Stimulated activated CD4-positive, alpha-beta T cell treated with anti-CD3 and anti-CD28 coated beads, Interleukin-1b, Interleukin-23, amount 100 ng/mL, for 24 hours (primary cell): ENCODE measurements at regions not wholly inside any gene's neighbourhood (a gene's known extent, or its start where the extent isn't known, plus 50 kb on each side); places are given as distances from the start of the nearest gene placed in this dataset.
"Not testable (repeated sequence)": the region's sequence is repeated elsewhere in the genome, so short reads cannot be mapped to it uniquely, and the experiment has no call there.

Experiments used
- DNase-seq, 4 experiments: peaks; one replicate each; pipeline ENCODE4 v3.0.0-alpha.2; 2020; ENCODE audit warnings: low read depth in 4 of 4, low spot score in 1 of 4

DNA sequence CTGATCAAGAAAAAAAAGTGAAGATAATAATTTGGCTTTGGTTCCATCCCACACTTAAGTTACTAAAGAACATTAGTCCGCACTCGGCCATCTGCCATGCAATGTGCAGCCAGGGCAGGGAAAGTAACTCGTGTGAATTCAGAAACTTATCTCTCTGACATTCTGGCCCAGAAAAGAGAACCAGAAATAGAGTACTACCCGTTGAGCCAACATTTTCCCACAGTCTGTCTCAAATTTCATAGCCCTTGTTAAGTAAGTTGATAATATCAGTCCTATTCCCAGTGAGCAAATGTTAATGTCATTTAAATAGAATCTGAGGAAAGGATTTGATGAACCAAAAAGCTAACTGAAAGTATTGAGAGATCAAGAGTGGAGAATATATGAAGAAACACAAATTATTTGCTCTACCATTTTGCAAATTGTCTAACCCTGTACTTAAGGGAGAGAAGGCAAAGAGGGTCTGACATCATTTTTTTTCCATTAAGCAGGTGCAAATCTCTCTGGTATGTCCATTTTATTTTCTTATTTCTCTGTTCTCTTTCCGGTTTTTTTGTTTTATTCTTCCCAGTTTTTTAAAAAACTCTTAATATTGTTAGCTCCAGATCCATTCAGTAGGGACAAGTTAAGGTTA is 156.3 kb downstream of the NDFIP2 start:
- no peak for DNase-seq

DNA sequence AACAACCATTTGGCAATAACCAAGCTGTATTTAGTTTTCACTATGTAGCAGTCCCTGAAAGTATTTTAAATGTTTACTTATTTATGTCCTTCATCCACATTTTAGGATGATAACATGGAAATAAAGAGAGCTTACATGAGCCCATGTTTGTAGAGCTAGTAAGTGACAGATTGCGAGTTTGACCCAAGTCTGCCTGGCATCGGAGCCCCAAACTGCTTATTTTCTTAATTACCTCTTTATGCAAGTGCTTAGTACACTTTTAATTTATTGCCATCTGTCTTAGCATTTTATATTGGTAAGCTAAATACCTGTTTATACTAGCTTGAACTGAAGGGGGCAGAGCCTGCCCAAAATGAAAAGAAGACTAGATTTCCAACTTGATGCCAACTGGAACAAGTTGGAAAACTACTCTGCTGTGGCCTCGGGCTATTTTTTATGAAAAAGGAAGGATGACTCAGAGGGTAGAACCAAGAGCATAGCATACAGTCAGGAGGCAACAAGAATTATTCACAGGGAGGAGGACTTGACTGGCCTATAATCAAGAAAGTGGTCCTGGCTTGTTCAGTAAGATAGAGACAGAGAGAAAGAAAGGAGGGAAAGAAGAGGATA is 150.2 kb downstream of the NDFIP2 start:
- no peak for DNase-seq

DNA sequence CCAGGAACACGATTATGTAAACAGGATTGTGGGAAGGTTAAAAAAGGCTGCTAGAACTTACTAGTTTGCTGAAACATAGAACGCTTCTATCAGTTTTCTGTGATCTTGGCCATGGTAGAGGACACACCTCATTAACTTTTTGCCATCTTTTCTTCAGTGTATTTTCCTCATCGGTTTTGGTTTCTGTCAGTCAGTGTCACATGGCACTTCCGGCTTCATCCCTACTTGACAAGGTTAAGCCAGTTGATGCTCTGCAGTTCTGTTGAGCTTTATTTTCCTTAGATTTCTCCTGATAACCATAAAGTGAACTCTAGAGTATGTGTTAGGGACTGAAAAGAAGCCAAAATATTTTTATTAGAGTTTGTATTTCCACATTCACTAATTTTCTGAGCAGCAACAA is 147.5 kb downstream of the NDFIP2 start:
- no peak for DNase-seq

DNA sequence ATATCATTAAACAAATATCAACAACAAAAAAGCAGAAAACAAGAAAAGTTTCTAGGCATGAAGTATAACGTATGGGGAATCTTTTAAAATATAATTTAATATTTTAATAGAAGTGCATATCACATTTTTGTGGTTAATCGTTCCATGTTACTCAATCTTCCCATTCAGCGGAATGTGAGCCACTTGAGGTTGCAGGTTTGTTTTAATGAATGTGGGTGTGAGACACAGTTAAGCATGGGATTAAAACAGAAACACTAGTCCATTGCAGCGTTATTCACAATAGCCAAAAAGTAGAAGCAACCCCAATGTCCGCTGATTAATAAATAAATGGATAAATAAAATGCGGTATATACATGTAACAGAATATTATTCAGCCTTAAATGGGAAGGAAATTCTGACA is 146.0 kb downstream of the NDFIP2 start:
- no peak for DNase-seq

DNA sequence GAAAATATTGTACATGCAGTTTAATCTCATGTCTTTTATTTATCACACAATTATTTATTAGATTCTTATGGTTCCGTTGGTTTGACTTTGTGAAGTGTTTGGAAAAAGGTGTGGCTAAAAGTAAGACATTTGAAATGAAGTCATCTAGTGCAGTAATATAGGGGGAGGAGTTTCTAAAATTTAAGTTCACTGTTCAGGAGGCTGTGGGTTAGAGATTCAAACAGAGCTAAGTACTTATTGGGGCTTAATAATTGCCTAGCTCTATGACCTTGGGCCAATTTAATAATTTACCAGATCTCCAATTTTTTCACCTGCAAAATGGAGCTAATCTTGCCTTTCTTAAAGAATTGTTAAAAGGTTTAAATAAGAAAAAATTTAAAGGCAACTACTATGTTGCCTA is 144.6 kb downstream of the NDFIP2 start:
- DNase-seq = no peak

DNA sequence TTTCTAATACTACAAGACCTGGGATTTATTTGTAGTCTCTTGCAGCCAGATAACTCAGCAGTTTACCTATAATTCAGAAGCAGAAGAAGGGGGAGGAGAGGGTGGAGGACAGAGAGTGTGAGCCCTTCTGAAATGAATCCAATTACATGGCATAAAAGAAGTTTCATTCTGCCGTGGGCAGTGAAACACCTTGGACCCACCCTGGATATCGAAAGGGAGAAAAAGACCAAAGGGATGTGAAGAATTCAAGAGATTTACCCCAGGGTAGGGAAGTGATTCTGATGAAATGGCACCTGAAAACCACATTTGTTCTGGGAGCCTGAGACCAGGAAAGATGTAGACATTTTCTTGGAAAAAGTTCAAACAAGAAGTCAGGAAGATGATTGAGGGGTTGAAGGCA is 140.9 kb downstream of the NDFIP2 start:
- no peak for DNase-seq

DNA sequence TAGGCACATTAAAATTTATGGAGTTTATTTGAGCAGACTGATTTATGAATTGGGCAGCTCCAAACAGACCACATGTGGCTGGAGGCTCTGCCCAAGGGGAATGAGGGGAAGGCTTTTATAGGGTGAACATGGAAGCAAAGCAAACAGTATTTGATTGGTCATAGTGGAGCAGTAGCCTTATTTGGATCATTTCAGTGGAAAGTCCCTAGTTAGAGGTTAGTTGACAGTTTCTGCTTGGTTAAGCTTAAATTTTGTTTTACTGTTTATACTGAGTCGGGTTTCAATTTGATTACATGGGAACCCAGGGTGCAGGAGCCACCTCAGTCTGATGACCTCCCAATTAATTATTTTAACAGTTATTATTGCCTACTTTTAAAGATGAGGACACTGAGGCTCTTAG is 140.5 kb downstream of the NDFIP2 start:
- DNase-seq = no peak

DNA sequence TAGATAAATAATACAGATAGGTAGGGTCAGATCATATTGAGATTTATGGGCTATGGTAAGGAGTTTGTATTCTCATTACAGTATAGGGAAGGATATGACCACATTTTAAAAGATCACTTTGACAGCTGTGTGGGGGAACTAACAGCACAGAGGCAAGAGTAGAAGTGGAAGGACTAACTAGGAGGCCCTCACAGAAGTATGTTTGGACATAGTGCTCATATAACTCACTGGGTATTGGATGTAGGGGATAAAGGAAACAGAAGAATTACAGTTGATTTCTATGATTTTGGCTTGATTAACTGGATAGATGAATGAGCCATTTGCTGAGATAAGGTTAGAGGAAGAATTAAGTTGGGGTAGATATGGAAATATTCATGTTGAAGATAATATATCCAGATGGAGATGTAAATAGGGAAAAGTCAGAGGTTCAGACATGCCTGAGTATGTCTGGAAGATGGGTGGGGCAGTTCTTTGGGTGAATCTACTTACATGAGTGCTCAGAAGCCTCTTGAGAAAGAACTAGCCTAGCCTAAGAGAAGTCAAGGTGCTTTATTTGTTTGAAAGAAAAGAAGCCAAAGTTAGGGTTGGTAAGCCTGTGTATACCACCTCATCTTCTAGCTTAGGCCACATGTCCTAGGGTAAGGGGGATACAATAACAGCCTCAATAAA is 133.4 kb downstream of the NDFIP2 start:
- no peak for DNase-seq

DNA sequence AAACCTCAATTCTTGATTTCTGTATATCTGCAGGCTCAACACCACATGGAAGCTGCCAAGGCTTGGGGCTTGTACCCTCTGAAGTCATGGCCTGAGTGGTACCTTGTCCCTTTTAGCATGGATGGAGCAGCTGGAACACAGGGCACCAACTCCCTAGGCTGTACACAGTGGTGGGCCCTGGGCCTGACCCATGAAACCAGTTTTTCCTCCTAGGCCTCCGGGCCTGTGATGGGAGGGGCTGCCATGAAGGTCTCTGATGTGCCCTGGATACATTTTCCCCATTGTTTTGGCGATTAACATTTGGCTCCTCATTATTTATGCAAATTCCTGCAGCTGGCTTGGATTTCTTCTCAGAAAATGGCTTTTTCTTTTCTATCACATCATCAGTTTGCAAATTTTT is 131.6 kb downstream of the NDFIP2 start:
- no peak for DNase-seq

DNA sequence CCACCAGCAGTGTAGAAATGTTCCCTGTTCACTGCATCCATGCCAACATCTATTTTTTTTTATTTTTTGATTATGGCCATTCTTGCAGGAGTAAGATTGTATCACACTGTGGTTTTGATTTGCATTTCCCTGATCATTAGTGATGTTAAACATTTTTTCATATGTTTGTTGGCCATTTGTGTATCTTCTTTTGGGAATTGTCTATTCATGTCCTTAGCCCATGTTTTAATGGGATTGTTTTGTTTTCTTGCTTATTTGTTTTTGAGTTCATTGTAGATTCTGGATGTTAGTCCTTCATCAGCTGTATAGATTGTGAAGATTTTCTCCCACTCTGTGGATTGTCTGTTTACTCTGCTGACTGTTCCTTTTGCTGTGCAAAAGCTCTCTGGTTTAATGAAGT is 126.9 kb downstream of the NDFIP2 start:
- DNase-seq = not testable (repeated sequence)
